A549 (cell line): ENCODE measurements at regions not wholly inside any gene's neighbourhood (a gene's known extent, or its start where the extent isn't known, plus 50 kb on each side); places are given as distances from the start of the nearest gene placed in this dataset.

ENCODE experiments used
- ATAC-seq, 2 experiments: fragments of 200-7000 bp in 1 of 2; fragments of >200 bp in 1 of 2; cut with Nextera tagmentation in 1 of 2; cut with Tn5 transposase in 1 of 2; 3 replicates each; pipeline versions ENCODE4 v1.8.0 to v1.9.1; 2018 to 2020; ENCODE audit warnings: mild to moderate bottlenecking in 1 of 2, moderate library complexity in 1 of 2
- CTCF ChIA-PET: fragments of 300-600 bp; sonication (Branson Sonifier 250); formaldehyde crosslinking; extraction: SDS; loops from one replicate; lab custom pipeline; 2021; ENCODE audit warnings: antibody characterized with exemption, inconsistent platforms; lab: Yijun Ruan, JAX
- POLR2A ChIA-PET: fragments of 350-600 bp; formaldehyde crosslinking; extraction: SDS; loops from one replicate; lab custom pipeline; 2021; ENCODE audit warnings: antibody characterized with exemption, inconsistent platforms; lab: Yijun Ruan, JAX
- DNase-seq, 2 experiments: peaks; one replicate each; pipeline versions ENCODE4 v3.0.0 to v3.0.0-alpha.2; 2011 to 2016; ENCODE audit warnings: low read depth in 1 of 2, low spot score in 1 of 2
- FAIRE-seq: peaks from 2 replicates; lab custom pipeline; 2011; peaks lifted over from hg19 to GRCh38; lab: Jason Lieb, UNC
- H3K27ac ChIP-seq, 2 experiments: fragments of >200 bp; sonication (Bioruptor Twin); formaldehyde crosslinking; 3 replicates each; pipeline ENCODE4 v1.5.1; 2016 to 2017
- H3K4me1 ChIP-seq: fragments of >200 bp; sonication (Bioruptor Twin); formaldehyde crosslinking; 3 replicates; pipeline ENCODE4 v1.6.1; 2016
- H3K4me2 ChIP-seq: fragments of >200 bp; sonication (Bioruptor Twin); formaldehyde crosslinking; 3 replicates; pipeline ENCODE4 v1.6.1; 2016
- H3K4me3 ChIP-seq: fragments of >200 bp; sonication (Bioruptor Twin); formaldehyde crosslinking; 3 replicates; pipeline ENCODE4 v1.5.1; 2016
- H3K9me3 ChIP-seq: fragments of >200 bp; sonication (Bioruptor Twin); formaldehyde crosslinking; 3 replicates; pipeline ENCODE4 v1.6.1; 2016
- ATOH8 ChIP-seq: fragments of 250-450 bp; sonication (Bioruptor Pico); IDR thresholded peaks from 2 replicates; pipeline ENCODE4 v1.5.0; 2020; ENCODE audit warnings: low read depth, mild to moderate bottlenecking, moderate library complexity
- CHD2 ChIP-seq: fragments of 150-350 bp; IDR thresholded peaks from 2 replicates; pipeline ENCODE4 v1.6.1; 2014; ENCODE audit warnings: low read length; ENCODE audit not compliant: partially characterized antibody
- CTCF ChIP-seq: fragments of >200 bp; sonication (Bioruptor Twin); formaldehyde crosslinking; IDR thresholded peaks from 3 replicates; pipeline ENCODE4 v1.5.1; 2016
- EHF ChIP-seq: fragments of 250-450 bp; sonication (Bioruptor Pico); IDR thresholded peaks from 2 replicates; pipeline ENCODE4 v1.5.0; 2020; ENCODE audit warnings: mild to moderate bottlenecking
- EHMT2 ChIP-seq: fragments of 200-600 bp; sonication (generic); IDR thresholded peaks from 2 replicates; pipeline ENCODE4 v1.6.1; 2016; ENCODE audit warnings: antibody characterized with exemption, low read depth, mild to moderate bottlenecking, moderate library complexity
- FOSL2 ChIP-seq, 2 experiments: fragments of 450-650 bp in 1 of 2; fragments of >200 bp in 1 of 2; sonication (Bioruptor Twin) in 1 of 2; formaldehyde crosslinking; IDR thresholded peaks; 2 replicates each; pipeline versions ENCODE4 v1.5.0 to v1.6.1; 2016 to 2020; ENCODE audit warnings: mild to moderate bottlenecking in 1 of 2, moderate library complexity in 1 of 2
- GATA3 ChIP-seq: IDR thresholded peaks from 2 replicates; pipeline ENCODE4 v1.6.1; 2012; ENCODE audit warnings: borderline replicate concordance
- HOXB13 ChIP-seq: fragments of 250-450 bp; sonication (Bioruptor Pico); IDR thresholded peaks from 2 replicates; pipeline ENCODE4 v1.5.0; 2020; ENCODE audit warnings: low read depth, mild to moderate bottlenecking, moderate library complexity
- JUN ChIP-seq, 2 experiments: fragments of >200 bp; sonication (Bioruptor Twin); formaldehyde crosslinking; IDR thresholded peaks; 2 replicates in 1 of 2; 3 replicates in 1 of 2; pipeline ENCODE4 v1.6.1; 2016 to 2017
- KDM1A ChIP-seq: fragments of 200-600 bp; sonication (generic); IDR thresholded peaks from 2 replicates; pipeline ENCODE4 v1.6.1; 2016; ENCODE audit warnings: low read depth, mild to moderate bottlenecking
- MAZ ChIP-seq: fragments of 150-350 bp; IDR thresholded peaks from 2 replicates; pipeline ENCODE4 v1.6.1; 2014; ENCODE audit warnings: antibody characterized with exemption, low read depth, low read length, borderline replicate concordance
- NFE2L2 ChIP-seq: fragments of 150-350 bp; conservative IDR thresholded peaks from 2 replicates; pipeline ENCODE4 v1.6.1; 2014; ENCODE audit warnings: low read length
- NR3C1 ChIP-seq: fragments of >200 bp; sonication (Bioruptor Twin); formaldehyde crosslinking; IDR thresholded peaks from 3 replicates; pipeline ENCODE4 v1.6.1; 2017
- PBX3 ChIP-seq: IDR thresholded peaks from 2 replicates; pipeline ENCODE4 v1.6.1; 2012
- PHF8 ChIP-seq: fragments of 200-600 bp; sonication (generic); IDR thresholded peaks from 2 replicates; pipeline ENCODE4 v1.6.1; 2016; ENCODE audit warnings: low read depth, mild to moderate bottlenecking, antibody characterized with exemption, moderate library complexity, borderline replicate concordance
- RARB ChIP-seq: fragments of 250-450 bp; sonication (Bioruptor Pico); IDR thresholded peaks from 2 replicates; pipeline ENCODE4 v1.8.0; 2021; ENCODE audit warnings: mild to moderate bottlenecking, moderate library complexity
- RNF2 ChIP-seq: fragments of 200-600 bp; sonication (generic); IDR thresholded peaks from 2 replicates; pipeline ENCODE4 v1.6.1; 2016; ENCODE audit warnings: low read depth, mild to moderate bottlenecking, antibody characterized with exemption, moderate library complexity, borderline replicate concordance
- SMC3 ChIP-seq: fragments of >200 bp; sonication (Bioruptor Twin); formaldehyde crosslinking; IDR thresholded peaks from 3 replicates; pipeline ENCODE4 v1.6.1; 2018; ENCODE audit warnings: inconsistent platforms
- SREBF2 ChIP-seq: fragments of 450-650 bp; IDR thresholded peaks from 2 replicates; pipeline ENCODE4 v1.6.1; 2014; ENCODE audit warnings: mild to moderate bottlenecking, moderate library complexity
- TP53 ChIP-seq: fragments of 250-450 bp; sonication (Bioruptor Pico); IDR thresholded peaks from 2 replicates; pipeline ENCODE4 v1.5.0; 2021; ENCODE audit warnings: mild to moderate bottlenecking, moderate library complexity
- ZC3H11A ChIP-seq: fragments of 450-650 bp; IDR thresholded peaks from 2 replicates; pipeline ENCODE4 v1.6.1; 2014; ENCODE audit warnings: antibody characterized with exemption, mild to moderate bottlenecking
- ZNF302 ChIP-seq: fragments of 250-450 bp; sonication (Bioruptor Pico); IDR thresholded peaks from 2 replicates; pipeline ENCODE4 v1.9.0; 2021; ENCODE audit warnings: inconsistent platforms, mild to moderate bottlenecking, moderate library complexity
- WGBS: methylation state at CpG from one replicate; pipeline ENCODE4 v1.1.6; 2017; ENCODE audit errors: missing lambda C conversion rate; 5-methylcytosine and 5-hydroxymethylcytosine counted together
- TF ChIP-seq, protein P1 (sequence below): IDR thresholded peaks from 2 replicates; pipeline ENCODE4 v1.6.1; 2012
- TF ChIP-seq, protein P2 (sequence below): fragments of >200 bp; sonication (Bioruptor Twin); formaldehyde crosslinking; IDR thresholded peaks from 2 replicates; pipeline ENCODE4 v1.6.1; 2016

- Histone ChIP-seq H3K27ac (no peak overlapping the region), H3K4me2 (no peak overlapping the region), H3K4me3 (no peak overlapping the region), H3K4me1 (no peaks in the 10 kb centered on the region)
- ChIA-PET CTCF (no interaction called here), POLR2A (no interaction called here)
- FAIRE-seq = no peak
- WGBS = 9% methylated on average over 3 of the region's 3 CpGs
- TF ChIP-seq CTCF (no peak), KDM1A (no peak), GATA3 (no peak), RNF2 (no peak), EHF (no peak), RARB (no peak), ZC3H11A (no peak), PHF8 (no peak), SREBF2 (no peak), NFE2L2 (no peak)
- TF ChIP-seq, protein P1, sequence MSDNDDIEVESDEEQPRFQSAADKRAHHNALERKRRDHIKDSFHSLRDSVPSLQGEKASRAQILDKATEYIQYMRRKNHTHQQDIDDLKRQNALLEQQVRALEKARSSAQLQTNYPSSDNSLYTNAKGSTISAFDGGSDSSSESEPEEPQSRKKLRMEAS = no peak
- TF ChIP-seq, protein P2, sequence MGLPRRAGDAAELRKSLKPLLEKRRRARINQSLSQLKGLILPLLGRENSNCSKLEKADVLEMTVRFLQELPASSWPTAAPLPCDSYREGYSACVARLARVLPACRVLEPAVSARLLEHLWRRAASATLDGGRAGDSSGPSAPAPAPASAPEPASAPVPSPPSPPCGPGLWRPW = no peak
- TF ChIP-seq, all 56 proteins: peak for 0
- ATAC-seq (no peak), DNase-seq (no peak)
- no peaks in the 10 kb centered on the region for H3K9me3 ChIP-seq
These were observed 122.9 kb upstream of the PTPRG start for GRCh38 chr3:61438253-61439121.

DNA sequence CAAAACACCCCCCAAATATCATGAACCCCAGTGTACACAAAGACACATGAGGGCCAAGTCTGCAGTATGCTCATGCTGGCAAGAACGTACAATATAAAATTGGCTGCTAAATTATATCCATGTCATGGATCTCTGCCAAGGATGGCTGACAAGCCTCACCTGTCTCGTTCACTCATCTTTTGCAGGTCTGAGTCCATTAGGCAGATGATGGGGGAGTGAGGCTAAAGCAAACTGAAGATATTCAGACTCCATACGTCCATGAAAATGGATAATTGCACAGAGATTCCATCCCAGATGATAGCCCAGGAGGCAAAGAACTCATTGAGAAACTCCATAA lies 122.3 kb upstream of the PTPRG start:
- H3K27ac ChIP-seq = no peak overlapping the region
- no peaks in the 10 kb centered on the region for H3K4me1 ChIP-seq
- ATAC-seq = no peak
- WGBS = 3% methylated on average over 3 of the region's 3 CpGs
- no peak for FAIRE-seq
- no peak overlapping the region for H3K4me3 ChIP-seq
- TF ChIP-seq CHD2 (no peak), GATA3 (no peak), FOSL2 (IDR thresholded peaks at IDR 0.05) (no peak), FOSL2 (CRISPR knock-in tag; IDR thresholded peaks at IDR 0.05) (no peak), NR3C1 (no peak), HOXB13 (no peak), PBX3 (no peak), MAZ (no peak), RARB (no peak), CTCF (no peak), ATOH8 (CRISPR knock-in tag) (no peak), JUN (IDR thresholded peaks at IDR 0.05) (no peak), SMC3 (no peak), TP53 (CRISPR knock-in tag) (no peak), EHMT2 (no peak), ZNF302 (CRISPR knock-in tag) (no peak)
- TF ChIP-seq, all 56 proteins: peak for 0
- no peaks in the 10 kb centered on the region for H3K9me3 ChIP-seq
- no peak for DNase-seq
- H3K4me2 ChIP-seq = no peak overlapping the region
- ChIA-PET CTCF (no interaction called here), POLR2A (no interaction called here)
